GM21717 (cell line): ENCODE measurements at regions not wholly inside any gene's neighbourhood (a gene's known extent, or its start where the extent isn't known, plus 50 kb on each side); places are given as distances from the start of the nearest gene placed in this dataset.

Source experiments
- ATAC-seq: cut with Tn5 transposase; IDR thresholded peaks from one replicate; pipeline ENCODE4 v1.9.1; 2021; ENCODE audit warnings: mild to moderate bottlenecking, moderate library complexity; ENCODE audit not compliant: unreplicated experiment

DNA sequence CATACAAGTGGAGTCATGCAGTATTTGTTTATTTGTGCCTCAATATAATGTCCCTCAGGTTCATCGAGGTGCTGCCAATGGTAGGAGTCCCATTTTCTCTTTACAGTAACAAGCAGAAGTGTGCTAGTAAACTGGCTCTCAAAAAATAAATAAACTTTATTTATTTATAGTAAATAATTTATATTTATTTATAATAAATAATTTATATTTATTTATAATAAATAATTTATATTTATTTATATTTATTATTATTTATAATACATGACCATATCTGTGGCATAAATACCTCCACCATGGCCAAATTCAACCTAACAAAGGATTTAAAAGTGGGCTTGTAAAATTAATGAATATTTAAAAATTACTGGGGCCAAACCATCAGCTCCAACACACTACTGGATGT, 464.9 kb upstream of the NWD2 start:
- ATAC-seq, result no peak

DNA sequence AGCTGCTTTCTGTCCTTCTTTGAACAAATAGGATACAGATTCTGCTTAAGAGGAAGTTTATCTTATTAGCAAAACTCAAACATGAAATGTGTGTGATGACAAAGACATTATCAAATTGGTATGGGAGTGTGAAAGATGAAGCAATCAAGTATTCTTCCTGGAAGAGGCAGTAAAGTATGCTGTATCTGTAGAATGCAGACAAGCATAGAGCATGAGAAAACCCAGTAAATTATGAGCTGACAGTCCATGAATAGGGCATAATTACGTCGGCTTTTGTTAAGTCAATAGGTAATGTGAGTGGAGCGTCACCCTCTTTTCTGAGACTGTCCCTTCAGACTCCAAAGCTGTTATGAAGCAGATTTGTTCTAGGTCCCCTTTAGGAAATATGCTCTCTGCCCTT, 458.6 kb upstream of the NWD2 start:
- ATAC-seq, result no peak

DNA sequence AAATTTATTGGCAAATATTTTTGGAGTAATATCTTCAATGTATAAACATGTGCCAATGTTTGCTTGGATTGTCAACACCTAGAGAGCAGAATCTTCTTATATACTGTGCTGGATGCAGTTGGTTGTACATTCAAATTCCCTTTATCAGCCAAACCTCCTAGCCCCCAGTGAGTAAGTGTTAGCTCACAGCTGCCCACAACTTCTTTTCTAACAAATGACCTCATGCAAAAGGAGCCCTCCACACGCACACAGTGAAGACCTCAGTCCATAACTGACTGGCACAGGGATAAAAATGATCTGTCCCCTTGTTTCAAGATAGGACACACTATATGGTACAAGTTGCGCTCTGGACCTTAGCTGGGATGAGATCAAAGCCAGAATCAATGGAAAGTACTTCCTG, 458.0 kb upstream of the NWD2 start:
- no peak for ATAC-seq

DNA sequence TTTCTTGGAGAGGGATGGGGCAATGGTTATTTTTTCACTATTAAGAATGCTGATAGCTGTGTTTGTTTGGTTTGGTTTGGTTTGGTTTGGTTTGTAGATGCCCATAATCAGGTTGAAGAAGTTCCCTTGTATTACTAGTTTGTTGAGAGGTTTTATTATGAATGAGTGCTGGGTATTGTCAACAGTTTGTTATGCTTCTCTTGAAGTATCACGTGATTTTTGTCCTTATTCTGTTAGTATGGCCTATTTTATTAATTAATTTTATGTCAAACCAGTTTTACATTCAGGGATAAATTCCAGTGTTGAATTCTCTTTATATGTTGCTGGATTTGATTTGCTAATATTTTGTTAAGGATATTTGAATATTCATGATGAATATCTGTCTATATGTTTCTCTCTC, 449.8 kb upstream of the NWD2 start:
- no peak for ATAC-seq

DNA sequence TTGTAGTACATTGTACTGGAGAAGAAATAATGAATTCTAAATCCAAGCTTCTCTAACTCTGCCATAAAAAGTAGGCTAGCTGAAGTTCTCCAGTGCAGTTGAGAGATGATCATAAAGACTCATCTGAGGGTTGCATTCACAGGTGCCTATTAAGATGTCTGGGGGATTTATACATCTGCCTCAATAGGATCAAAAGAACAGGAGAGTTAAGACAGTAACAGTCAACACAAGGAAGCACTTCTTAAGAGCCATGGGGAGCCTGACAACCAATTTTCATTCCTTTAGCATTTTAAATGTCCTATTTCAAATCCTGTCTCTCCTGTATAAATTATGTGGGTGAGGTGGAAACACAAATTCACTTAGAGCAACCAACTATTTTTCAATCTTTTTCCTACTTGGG, 432.4 kb upstream of the NWD2 start:
- ATAC-seq, result no peak

DNA sequence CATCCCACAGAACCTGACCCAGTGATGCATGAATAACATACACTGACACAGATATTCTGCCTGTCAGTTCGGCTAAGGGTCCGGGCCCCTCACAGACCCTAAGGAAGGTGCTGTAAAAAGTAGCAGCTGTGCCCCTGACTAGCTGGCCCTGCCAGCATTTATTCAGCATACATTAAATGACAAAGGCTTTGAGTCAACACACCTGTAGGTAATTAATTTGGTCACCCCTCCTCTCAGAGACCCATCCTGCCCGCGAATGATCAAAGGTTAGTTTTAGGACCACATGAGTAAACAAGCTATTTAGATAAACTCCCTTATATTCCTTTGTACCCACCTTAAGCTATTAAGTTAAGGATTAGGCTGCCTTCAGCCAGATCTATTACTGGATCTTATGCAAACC, 429.0 kb upstream of the NWD2 start:
- ATAC-seq, result no peak

DNA sequence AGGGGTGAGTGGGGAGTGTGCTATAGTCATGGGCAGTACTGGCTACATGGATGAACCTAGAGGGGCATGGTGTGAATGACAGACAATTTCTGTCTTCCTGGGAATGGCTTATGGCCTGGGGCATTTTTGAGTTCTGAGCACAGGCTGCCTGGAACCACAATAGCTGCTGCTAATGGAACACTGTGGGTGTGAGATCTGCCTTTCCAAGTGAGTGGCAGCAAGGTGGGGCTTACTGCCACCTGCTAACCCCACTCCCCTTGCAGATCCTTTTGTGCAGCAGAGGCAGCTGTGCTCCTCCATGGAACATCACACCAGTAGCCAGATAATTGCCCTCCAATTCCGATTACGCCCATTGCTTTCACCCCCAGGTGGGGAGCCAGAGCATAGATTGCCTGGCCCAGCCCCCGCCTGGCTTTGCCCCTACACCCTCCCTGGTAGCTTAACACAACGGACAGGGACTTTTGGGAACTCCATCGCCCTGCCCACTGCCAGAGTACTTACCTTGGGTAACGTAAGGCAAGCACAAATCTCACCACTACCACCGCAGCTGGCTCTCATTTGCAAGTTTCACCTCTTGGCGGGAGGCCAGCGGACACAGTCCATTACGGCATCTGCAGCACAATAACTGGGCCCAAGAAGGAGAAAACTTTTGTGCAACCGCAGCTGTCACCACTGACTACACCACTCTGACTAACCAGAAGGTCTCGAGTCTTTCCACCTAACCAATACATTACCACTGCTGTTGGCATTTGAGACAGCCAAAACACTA, 421.2 kb upstream of the NWD2 start:
- ATAC-seq, result no peak

DNA sequence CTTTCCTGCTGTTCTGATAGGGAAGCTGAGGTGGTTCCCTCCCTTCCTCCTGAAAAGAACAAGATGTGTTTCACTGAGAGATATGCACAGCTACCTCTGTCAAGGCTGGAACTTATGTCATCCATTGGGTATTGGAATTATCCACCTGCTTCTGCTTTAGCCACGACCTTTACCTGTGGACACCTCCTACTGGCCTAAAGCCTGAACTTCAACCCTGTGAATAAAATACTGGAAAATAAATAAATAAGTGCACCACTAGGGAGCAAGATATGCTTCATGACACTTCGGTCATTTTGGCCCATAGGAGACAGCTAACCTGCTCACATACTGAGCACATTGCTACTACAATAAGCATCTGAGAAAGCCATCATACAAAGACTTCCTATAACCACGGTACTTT, 419.9 kb upstream of the NWD2 start:
- no peak for ATAC-seq

DNA sequence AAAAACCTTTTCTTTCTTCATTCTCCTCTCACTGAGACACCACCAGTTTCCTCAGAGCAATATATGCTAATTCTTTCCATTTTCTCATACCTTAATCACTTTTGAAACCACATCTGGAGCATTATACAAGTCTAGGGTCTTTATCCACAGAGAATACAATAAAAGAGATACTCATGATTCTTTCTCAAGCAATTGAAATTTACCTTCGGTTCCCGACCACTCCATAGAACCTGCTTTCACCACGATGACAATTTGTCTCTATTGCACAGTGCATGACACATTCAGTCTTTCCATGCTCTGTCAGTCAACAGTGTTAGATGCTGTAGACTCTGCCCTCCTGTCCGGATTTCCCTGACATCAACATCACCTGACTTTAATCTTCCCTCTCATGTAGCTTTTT, 409.3 kb upstream of the NWD2 start:
- no peak for ATAC-seq

DNA sequence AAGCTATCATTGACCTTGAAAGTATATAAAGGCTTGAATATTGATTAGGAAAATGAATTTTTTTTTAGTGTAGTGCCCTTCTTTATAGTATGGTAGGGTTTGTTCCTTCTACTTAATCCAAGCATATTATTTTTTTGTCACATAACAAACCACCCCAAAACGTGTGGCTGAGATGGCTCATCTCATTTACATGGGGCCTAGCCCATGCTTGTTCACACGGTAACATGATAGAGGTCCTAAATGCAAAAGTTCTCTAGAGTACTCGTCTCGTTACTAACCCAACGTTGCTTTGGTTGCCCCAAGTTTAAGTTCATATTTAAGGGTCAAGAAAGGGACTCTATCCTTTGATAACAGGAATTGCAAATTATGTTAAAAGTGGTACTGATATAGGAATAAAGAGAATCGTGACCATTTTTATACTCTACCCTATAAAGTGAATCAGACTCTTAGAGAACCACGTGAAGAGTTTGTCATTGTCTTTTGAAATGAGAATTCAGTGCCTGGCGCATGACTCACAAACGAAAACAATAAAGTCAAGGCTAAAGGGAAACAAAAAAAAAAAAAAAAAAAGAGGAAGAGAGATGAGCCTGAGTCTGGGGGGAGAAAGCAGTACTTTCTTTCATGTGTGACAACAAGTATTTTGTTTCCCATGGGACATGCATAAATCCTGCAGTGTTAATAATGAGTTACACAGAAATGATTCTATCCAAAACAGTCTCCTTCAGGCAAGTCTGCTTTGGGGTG, 402.8 kb upstream of the NWD2 start:
- peak; percentile 70 for ATAC-seq

DNA sequence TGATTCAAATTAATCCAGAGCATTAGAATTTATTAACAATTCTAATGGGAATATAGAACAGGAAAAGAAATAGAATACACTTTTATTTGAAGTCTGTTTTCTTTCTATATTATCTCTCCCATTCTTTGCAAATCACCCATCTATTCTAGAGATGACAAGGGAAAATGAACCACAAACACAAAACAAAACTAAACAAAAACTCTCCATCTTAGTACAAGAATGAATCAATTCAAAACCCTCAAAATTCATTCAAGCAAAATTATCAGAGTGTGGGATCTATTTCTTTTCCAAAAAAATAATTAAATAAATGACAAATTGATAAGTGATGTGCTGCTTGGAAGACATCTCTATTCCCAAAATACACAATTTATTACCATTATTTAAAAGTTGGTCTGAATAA, 400.1 kb upstream of the NWD2 start:
- no peak for ATAC-seq

DNA sequence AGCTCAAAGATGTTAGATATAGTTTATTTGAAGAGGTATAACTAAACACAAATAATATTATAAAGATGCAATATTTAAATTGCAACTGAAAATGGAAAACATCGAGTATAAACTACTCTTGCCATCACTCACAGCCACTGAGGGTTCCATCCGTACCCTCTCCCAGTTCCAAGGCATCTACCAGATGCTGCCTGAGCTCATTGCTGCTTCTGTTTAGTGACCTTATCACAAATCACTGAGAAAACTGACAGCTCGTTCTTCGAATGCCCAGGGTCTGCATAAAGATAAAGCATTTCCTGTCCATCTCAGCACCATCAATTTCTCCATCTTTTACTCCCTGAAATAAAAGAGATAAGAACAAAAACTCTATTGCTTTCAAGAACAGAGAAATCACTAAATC, 391.7 kb upstream of the NWD2 start:
- no peak for ATAC-seq

DNA sequence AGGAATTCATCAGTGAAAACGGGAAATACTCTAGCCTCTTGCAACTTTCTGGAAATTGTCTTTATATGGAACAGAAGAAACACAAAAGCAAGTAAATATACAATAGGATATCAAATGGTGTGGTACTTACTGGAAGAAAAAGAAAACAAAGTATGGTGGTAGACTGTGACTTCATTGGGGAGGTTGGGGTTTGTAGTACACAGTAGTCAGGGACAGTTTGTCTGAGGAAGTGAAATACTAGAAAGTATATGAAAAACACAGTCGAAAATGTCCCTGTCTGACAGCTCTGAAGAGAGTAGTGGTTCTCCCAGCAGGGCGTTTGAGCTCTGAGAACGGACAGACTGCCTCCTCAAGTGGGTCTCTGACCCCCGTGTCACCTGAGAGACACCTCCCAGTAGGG, 390.0 kb upstream of the NWD2 start:
- peak; percentile 86 for ATAC-seq

DNA sequence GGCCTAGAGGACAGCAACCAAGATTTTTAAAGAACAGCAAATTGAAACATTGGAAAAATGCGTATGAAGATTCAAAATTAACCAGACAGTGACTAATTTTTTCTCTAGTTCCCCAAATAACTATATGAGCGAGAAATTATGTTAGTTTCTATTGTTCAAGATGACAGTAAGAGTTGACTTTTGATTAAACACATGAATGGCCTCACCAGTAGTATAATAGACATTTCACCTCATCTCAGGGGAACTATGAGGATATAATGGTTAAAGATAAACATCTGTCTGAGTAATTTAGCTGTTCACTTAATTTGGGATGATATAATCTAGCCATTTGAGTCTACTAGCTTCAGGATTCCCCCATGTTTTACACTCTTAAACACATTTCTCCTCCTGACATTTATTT, 380.9 kb upstream of the NWD2 start:
- ATAC-seq, result no peak

DNA sequence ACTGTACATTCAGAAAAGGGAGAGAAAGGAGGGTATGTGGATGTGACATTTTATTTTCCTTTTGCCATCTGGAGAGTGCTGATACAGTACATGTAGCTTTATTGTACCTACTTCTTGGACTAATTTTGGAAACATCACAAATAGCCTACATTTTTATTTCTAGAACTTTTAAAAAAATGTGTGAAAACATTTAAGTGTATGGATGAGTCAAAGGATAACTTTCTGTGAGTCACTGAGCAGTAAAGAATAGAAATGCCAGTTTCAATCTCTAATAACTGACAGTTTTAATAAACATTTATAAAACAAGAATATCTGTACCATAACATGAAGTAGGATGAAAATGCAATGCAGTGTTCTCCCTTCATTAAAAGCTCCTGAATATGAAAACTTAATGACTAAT, 374.4 kb upstream of the NWD2 start:
- ATAC-seq, result no peak

DNA sequence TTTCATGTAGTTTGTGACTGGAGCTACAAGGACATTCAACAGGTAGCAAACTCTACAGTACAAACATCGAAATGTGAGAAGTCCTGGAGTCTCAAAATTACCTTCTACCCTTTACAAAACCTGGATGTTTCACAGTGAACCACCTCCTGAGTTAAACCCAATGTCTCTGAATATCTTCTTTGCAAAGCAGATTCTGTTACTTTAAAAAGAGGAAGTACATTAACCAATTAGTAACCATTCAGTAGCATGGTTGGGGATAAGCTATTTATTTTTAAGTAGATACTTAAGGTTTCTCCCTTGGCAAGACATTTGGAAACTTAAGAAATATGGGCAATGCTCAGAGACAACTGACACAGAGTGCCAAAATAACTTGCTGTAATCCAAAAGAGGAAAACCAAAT, 371.9 kb upstream of the NWD2 start:
- no peak for ATAC-seq

DNA sequence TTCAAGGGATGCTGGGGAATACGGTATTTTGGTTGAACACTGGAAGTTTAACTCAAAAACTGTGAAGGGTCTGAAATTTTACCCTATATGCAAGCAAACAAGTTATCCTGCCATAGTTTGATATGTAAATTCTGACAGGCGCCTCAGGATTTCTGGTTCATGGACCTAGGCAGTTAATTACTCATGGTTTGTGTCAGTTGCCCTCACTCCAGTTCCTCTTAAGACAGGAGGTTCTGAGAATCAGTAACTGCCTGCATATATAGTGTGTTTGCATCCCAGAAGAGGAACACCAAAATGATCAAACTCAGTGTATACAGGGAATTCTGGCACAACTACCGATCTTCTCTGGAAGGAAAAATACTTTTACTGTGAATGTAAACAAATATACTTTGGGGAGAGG, 360.4 kb upstream of the NWD2 start:
- no peak for ATAC-seq

DNA sequence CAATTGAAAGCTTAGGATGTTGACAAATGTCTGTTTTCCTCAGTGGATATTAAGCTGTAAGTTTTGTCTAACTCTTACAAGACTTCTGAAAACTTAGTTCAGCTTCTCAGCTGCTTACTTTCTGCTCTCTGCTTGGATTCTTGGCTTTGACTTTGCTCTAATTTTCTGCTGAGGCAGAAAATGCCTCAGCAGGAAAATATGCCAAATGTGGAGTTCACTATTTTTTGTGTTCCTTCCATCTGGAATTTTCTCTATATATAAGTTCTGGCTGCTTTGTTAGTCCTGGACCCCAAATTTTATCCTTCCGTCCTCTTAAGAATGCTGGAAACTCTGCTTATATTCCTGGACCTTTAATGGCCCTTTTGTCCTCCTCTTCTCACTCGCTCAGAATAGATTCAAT, 352.6 kb upstream of the NWD2 start:
- no peak for ATAC-seq

DNA sequence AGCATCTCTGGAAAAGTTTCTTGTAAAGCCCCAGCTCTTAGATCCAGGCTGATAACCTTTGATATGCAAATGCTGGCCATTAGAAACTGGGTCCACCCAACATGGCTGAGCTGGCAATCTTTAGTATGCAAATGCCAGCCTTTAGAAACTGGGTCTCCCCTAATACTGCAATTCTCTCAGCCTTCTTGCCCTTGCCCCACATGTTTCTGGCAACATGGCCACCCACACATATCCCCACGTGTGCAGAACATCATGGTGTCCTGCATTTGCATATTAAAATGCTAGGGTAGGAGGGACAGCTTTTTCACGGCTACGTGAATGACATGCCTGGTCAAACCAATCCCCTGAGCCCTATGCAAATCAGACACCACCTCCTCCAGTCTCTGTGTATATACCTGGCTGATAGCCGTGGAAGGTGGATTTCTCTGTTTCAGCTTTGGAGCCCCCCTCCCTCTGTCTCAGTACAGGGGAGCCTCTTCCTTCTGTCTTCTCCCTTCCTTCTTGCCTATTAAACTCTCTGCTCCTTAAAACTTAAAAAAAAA, 344.0 kb upstream of the NWD2 start:
- ATAC-seq, result no peak

DNA sequence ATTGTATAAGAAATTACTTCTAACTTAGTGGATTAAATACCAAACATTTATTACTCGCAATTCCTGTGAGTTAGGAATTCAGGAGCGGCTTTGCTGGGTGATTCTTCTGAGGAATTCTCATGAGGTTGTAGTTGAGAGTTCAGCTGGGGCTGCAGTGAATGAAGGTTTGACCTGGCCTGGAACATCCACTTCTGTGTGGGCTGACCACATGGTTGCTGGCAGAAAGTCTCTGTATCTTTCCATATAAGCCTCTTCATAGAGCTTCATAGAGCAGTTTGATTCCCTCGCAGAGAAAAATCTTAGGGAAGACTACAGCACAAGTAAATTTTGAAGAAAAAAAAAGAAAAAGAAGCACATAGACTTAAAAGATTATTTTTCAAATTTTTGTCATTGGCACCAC, 339.7 kb upstream of the NWD2 start:
- no peak for ATAC-seq

DNA sequence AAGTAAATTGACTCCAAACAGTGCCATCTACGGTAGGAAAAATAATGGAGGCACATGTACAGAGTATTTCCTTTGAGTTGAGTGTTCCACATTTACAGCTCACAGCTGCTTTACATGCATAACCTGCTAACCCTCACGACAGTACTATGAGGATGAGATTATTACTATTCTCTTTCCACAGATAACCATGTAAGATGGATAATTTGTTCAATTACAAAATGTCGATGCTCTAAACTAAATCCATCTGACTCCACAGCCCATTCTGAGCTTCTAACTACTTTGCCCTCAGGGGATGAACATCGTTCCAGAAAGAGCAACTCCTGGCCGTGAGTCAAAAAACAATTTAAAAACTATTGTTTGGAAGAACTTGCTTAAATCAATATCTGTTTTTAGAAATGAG, 330.4 kb upstream of the NWD2 start:
- ATAC-seq, result no peak

DNA sequence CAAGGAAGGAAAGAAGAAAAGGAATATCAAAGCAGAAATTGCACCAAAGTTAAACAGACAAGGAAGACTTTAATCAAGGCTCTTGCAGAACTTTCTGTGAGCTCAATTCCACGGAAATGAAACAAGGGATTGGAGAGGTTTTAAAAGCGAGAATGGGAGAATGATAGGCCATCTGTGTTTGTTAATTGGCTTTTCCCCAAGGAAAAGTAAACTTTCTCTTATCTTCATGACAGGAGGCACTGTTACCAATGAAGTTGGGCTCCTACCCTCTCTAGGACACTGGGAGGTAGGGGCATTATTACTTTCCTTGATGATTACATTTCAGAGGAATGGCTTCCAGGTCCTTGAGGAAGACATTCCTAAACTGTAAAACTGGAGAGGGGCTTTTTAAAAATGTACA, 328.8 kb upstream of the NWD2 start:
- no peak for ATAC-seq
